HG02798 (cell line): ENCODE measurements at regions not wholly inside any gene's neighbourhood (a gene's known extent, or its start where the extent isn't known, plus 50 kb on each side); places are given as distances from the start of the nearest gene placed in this dataset.
"Not testable (repeated sequence)": the region's sequence is repeated elsewhere in the genome, so short reads cannot be mapped to it uniquely, and the experiment has no call there.

Experiments
- ATAC-seq: cut with Tn5 transposase; IDR thresholded peaks from one replicate; pipeline ENCODE4 v1.9.1; 2021; ENCODE audit warnings: mild to moderate bottlenecking; ENCODE audit not compliant: unreplicated experiment, poor library complexity

DNA sequence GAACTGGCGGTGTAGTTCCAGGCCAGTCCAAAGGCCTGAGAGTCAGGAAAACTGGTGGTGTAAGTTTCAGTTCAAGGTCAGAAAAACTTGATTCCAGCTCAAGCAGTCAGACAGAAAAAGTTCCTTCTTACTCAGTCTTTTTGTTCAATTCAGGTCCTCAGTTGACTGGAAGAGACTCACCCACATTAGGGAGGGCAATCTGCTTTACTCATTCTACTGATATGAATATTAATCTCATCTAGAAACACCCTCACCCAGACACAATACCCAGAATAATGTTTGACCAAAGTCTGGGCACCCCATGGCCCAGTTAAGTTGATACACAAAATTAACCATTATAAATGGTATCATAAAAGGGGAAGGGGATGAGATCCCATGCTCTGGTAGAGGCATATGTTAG lies 50.1 kb upstream of the LTA4H start:
- no peak for ATAC-seq

DNA sequence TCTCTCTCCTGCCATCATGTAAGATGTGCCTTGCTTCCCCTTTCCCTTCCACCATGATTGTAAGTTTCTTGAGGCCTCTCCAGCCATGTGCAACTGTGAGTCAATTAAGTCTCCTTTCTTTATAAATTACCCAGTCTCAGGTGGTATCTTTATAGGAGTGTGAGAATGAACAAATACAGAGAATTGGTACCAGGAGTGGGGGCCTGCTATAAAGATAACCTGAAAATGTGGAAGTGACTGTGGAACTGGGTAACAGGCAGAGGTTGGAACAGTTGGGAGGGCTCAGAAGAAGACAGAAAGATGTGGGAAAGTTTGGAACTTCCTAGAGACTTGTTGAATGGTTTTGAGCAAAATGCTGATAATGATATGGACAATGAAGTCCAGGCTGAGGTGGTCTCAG lies 50.8 kb upstream of the LTA4H start:
- ATAC-seq = not testable (repeated sequence)

DNA sequence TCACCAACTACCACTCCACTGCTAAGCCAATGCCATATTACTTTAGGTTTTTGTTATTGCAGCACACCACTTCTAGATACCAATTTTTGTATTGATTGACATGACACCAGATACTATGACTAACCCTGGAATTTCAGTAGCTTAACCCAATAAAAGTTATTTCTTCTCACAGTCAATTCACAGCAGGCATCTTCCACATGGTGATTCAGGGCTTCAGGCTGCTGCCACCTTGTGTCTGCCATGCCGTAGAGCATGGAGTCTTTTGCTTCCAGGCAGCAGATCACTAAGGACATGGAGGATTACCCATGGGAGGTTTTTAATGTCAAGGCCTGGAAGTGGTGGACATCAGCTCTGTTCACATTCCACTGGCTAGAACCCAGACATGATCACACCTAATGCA lies 56.4 kb upstream of the LTA4H start:
- ATAC-seq = no peak

DNA sequence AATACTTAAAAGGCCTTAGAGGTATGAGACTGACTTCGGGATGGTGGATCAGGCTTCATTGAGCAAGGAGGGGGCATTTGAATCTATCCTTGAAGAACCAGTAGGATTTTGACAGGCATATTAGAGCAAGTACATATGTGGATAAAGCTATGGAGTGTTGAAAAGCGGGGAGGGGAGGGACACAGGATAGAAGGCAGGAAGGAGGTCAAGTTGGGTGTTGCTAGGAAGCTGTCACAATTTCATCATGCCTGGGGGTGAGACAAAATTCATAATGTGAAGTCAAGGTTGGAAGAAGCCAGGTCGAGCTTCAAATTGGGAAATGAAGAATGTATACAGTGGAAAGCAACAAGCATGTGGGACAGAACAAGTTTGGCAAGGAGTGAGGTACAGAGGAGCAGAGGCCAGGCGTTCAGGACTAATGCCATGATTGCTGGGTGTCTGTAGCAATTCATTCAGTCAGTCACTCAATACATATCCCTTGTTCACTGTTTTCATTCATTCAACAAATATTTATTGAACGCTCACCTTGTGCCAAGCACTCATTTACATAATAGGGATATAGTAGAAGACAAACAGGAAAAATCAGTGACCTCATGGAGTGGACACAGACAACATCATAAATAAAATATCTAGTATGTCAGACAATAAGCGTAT lies 58.3 kb upstream of the LTA4H start:
- no peak for ATAC-seq

DNA sequence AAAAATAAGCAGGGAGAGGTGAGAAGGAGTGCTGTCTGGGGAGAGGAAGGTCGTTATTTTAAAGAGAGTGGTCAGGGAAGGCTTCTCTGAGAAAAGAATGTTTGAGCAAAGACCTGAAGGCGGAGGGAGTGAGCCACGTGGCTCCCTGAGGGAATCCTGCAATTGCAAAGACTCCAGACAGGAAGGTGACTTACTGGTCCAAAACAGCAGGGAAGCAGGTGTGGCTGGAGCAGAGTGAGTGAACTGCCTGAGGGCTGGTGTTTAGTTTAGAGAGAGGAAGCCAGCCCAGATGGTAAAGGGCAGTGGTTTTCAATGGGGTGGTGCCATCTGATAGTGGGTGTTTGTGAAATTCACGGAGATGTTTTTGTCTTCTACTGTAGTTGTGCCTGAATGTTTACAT lies 58.8 kb upstream of the LTA4H start:
- no peak for ATAC-seq

DNA sequence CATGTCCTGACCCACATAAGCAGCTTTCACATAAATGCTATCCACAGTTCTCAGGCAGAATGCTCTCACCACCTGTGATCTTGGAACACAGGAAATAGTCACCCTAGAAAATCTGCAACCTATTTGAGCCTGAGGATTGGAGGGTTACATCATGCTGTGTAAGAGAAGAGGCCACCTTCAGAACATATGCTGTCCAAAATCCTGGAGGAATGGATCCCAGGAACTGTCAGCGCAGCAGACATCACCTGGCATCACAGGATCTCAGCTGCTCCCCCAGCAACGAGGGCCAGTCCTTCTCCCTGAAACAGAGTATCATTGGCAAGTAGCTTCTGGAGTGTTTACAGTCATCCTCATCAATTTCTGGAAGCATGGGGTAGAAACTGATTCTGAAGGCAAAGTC lies 63.2 kb upstream of the LTA4H start:
- ATAC-seq = no peak

DNA sequence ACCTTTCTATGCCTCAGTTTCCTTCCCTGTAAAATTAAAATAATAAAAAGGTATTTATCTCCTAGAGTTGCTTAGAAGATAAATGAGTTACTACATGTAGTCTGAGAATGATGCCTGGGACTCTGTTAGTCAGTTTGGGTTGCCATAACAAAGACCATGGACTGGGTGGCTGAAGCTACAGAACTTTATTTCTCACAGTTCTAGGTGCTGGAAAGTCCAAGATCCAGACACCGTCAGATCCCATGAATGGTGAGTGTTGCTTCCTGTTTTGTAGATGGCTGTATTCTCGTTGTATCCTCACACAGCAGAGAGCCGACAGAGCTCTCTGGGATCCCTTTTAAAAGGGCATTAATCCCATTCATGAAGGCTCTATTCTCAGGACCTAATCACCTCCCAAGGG lies 64.0 kb upstream of the LTA4H start:
- ATAC-seq = no peak

DNA sequence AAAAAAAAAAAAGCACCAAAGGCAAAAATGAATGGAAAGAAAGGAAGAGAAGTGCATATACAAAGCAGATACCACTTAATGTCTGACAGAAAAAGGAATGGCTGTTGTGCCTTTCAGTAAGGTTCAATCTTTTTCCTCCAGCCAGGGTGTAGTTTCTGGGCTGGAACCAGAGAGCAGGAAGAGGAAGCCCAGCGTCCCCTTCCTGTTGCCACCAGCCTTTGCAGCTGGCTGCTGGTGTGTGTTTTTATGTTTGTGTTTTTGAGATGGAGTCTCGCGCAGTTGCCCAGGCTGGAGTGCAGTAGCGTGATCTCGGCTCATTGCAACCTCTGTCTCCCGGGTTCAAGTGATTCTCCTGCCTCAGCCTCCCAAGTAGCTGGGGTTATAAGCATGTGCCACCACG lies 64.6 kb upstream of the LTA4H start:
- ATAC-seq = no peak

DNA sequence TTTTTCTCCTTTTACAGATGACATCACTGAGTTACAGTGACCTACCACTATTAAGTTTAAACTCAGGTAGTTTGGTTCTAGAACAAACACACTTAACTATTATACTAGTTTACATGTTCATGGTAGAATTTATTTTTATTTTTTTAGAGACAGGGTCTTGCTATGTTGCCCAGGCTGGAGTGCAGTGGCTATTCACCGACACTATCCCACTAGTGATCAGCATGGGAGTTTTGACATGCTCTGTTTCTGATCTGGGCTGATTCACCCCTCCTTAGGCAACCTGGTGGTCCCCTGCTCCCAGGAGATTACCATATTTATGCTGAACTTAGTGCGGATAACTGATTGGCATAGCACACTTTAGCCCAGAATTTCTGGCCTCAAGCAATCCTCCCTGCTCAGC lies 66.4 kb upstream of the LTA4H start:
- no peak for ATAC-seq

DNA sequence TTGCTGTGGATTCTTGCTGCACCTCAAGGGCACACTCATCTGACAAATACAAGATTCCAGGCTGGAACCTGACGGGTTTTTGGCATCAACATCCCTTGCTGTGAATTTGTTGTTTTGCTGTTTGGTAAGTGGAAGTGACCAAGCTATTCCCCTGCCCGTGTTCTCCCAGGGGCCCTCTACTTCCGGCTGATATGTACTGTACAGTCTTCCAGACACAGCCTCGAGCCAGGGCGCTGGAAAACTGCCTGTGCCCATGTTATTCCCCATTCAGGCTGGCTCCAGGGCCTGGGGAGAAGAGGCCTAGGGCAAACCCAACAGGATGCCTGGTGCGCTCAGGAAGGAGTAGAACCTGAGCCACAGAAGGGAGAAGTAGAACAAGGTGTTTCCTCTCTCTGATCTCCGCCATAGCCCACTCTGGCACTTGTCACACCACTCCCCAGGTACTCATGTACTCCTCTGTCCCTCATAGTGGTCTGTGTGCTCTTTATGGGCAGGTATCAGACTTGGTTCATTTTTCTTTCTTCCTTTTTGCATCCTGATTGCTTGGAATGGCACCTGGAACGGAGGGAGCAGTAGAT lies 67.8 kb upstream of the LTA4H start:
- ATAC-seq = no peak

DNA sequence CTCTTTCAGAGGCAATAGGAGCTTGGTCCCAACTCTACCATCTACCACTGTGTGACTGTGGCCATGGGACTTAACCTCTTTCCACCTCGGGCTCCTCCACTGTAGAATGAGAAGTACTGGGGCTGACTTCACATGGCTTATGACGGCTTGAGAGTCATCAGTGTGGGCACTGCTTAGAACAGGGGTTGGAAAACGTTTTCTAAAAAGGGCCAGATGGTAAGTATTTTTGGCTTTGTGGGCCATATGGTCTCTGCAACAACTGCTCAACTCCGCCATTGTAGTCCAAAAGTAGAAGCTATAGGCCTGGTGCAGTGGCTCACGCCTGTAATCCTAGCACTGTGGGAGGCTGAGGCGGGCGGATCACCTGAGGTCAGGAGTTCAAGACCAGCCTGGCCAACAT lies 69.2 kb upstream of the LTA4H start:
- ATAC-seq = no peak

DNA sequence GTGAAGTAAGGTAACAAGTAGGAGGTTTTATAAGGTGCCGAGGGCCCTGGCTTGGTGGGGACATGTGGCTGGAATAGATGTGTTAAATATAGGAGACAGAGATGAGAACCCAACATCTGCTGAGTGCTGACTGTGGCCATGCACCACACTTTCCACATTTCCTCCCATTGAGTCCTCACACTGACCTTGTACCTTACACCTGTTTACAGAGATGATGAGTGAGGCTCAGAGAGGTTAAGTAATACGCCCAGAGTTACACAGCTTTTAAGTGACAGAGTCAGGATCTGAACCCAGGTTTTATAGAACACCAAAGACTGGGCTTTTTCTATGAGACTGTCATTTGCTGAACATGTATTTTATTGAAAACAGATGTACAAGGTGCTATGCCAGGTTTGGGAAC lies 70.8 kb upstream of the LTA4H start:
- no peak for ATAC-seq

DNA sequence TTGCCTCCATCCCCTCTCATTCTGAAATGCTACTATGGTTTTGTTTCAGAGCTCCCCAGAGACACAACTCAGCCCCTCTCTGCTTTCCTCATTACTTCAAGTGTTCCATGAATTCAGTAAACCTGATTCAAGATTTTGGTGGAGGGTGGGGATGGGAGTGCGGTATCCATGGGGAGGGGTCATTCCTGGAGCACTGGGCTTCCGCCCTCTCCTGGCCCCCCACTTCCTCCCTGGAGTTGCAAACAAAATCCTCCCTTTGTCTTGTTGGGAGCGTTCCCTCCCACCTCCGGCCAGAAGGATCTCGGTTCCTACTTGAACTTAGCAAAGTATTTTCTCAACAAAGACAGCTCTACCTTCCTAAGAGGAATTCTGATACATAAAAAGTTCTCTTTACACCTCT lies 71.8 kb upstream of the LTA4H start:
- ATAC-seq = no peak

DNA sequence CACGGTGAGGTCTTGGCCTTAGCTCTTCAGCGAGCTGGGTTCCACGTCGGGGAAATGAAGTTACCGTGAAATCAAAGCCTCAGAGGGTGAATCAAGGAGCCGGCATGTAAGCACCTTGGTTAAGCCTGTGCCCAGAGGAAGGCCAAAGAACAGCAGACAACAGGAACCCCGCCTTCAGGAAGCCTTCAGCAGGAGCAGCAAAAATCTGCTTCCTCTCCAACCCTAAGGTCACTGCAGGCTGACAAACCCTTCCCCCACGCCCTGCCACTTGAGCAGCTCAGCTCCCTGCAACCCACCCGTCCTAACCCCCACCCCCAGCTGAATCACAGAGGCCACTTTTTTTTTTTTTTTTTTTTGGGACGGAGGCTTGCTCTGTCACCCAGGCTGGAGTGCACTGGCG lies 72.9 kb upstream of the LTA4H start:
- ATAC-seq = no peak

DNA sequence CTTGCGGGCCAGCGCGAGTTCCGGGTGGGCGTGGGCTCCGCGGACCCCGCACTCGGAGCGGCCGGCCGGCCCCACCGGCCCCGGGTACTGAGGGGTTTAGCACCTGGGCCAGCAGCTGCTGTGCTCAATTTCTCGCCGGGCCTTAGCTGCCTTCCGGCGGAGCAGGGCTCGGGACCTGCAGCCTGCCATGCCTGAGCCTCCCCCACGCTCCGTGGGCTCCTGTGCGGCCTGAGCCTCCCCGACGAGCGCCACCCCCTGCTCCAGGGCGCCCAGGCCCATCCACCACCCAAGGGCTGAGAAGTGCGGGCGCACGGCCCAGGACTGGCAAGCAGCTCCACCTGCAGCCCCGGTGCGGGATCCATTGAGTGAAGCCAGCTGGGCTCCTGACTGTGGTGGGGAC lies 73.6 kb upstream of the LTA4H start:
- ATAC-seq = not testable (repeated sequence)

DNA sequence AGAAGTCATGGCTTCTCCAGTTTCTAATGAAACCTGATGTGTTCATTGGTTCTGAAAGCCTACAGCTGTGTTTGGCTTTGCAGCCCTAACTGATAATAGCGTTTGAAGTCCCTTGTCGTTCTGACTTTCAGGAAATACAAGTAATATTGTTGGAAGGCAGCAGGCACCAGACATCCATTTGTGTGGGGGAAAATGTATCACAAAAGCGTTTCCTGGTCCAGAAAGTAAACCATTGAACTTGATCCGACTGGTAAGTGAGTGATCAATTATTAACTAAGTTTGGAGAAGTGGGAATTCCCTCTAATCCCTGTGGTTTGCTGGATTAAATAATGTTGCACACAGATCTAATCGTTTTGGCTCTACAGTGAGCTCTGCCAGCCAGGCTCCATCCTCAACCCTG lies 77.3 kb upstream of the LTA4H start:
- ATAC-seq = no peak

DNA sequence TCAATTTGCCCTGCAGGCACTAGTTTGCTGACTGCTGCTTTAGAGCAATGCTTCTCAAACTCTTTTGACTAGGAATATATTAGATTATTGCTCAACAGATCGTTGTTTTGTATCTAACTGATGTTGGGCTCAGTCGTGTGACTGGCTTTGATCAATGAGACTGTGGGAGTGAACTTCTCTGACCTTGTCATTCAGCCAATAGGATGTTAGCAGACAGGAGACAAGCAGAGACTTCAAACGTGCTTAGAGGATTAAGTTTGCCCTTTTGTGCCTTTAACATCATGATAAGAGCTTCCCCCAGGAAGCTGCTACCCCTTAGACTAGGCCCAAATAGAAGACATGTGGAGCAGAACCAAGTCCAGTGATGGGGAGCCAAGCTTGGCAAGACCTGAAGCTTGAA lies 76.7 kb upstream of the ELK3 start:
- ATAC-seq = no peak

DNA sequence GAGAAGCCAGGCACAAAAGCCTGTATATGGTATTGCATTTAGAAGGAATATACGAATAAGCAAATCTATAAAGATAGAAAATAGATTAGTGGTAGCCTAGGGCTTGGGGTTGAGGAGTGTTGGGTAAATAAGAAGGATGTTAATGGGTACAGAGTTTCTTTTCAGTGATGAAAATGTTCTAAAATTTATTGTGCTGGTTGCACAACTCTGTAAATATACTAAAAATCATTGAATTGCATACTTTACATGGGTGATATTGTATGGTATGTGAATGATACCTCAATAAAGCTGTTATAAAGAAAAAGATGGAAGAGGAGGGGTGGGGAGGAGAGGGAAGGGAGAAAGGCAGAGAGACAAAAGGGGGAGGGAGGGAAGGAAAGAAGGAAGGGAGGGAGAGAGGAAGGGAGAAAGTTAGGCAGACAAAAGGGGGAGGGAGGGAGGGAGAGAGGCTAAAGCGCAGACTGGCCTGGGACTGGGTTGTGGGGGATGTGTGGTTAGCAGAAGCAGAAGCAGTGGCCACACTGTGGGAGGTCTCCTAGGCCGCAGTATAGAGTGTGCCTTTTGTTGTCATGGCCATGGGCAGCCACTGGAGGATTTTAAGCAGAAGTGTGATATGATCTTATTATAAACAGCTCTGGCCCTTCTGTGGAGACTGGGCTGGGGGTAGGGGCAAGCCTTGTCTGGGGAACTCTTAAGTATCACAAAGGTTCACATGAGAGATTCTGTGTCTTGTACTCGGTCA lies 73.6 kb upstream of the ELK3 start:
- peak; percentile 83 for ATAC-seq

DNA sequence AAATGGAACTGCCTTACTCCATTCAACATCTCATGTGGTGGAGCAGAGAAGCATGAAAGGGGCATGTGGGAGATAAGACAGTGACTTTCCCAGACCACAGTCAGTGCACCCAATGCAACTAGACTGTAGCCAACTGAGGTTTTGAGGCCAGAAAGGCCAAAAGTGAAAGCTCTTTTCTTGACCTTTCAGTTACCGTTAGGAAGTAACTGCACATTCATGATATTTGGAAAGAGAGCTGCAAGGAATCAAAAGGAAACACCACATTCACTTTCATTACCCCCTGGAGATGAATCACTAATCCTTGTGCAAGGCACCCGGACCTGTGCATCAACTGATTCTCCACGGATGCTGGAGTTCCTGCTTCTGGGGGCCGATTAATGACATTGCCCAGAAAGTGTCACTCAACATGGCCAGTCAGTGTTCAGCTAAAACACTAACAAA lies 72.9 kb upstream of the ELK3 start:
- peak; percentile 65 for ATAC-seq

DNA sequence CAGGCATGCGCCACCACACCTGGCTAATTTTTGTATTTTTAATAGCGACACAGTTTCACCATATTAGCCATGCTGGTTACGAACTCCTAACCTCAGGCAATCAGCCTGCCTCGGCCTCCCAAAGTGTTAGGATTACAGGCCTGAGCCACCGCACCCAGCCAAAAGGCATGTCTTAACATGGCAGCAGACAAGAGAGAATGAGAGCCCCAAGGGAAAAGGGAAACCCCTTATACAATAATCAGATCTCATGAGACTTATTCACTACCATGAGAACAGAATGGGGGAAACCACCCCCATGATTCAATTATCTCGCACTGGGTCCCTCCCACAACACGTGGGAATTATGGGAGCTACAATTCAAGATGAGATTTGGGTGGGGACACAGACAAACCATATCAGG lies 65.9 kb upstream of the ELK3 start:
- ATAC-seq = not testable (repeated sequence)

DNA sequence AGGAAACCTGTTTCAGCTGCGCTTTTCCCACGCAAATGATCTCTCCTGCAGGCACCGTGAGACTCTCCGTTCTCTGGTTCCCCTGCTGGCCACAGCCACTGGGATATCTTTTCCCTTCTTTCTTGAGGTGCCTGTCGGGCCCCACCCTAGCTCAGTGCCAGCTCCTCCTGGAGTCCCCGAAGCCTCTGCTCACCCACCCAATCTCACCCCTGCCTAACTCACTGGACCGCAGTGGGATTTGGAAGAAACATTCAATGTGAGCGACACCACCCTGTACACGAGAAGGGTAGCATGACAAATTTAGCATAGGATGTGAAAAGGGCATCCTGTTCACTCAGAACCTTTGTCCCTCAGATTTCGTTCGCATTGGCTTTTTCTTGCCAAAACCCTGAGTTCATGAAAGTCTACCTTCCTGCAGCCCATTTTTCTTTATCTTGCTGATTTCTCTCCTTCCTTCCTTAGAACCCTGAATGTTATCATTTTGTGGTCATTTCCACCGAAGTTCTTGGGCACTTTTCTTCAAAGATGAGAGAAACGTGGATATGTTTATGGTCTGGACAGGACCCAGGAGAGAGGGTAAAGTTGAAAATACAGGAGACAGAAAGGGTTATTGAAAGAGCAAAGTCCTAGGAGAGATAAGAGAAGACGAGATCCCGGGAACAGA lies 63.6 kb upstream of the ELK3 start:
- no peak for ATAC-seq
